ENCODE measurements at regions not wholly inside any gene's neighbourhood (a gene's known extent, or its start where the extent isn't known, plus 50 kb on each side); places are given as distances from the start of the nearest gene placed in this dataset.

DNA sequence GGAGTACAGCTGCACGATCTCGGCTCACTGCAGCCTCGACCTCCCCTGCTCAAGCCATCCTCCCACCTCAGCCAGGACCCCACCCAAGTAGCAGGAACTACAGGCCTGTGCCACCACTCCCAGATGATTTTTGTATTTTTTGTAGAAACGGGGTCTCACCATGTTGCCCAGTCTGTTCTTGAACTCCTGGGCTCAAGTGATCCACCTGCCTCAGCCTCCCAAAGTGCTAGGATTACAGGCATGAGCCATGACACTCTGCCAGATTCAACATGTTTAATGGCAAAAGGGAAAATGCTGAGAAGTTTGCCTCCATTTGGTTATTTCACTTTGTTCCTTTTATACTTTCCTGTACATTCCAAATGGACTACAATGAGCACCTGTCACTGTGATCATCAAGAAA, 65.8 kb downstream of the ZIC5 start:
- Histone ChIP-seq H3K9me3 (replicated peaks in 1 of 2; ENCODE audit: control insufficient read depth in 1 of 2, insufficient read depth in 1 of 2, low read length in 2 of 2) (no peaks in the 10 kb centered on the region), H3K79me2 (ENCODE audit: insufficient read depth, low read length) (no peaks in the 10 kb centered on the region), H3K27me3 (ENCODE audit: control insufficient read depth in 2 of 2, insufficient read depth in 2 of 2, low read length in 2 of 2) (peaks cover 12 to 35% of the 10 kb centered on the region in 2 donors), H4K20me1 (ENCODE audit: insufficient read depth, low read length) (no peaks in the 10 kb centered on the region), H3K4me3 (replicated peaks in 1 of 3; ENCODE audit: low read depth in 2 of 3, low read length in 3 of 3) (no peak overlapping the region), H3K9ac (ENCODE audit: insufficient read depth, low read length, poor library complexity, severe bottlenecking) (no peak overlapping the region), H3K36me3 (replicated peaks in 1 of 2; ENCODE audit: control insufficient read depth in 1 of 2, insufficient read depth in 2 of 2, low read length in 2 of 2) (no peaks in the 10 kb centered on the region), H3K27ac (ENCODE audit: low read depth in 1 of 2, low read length in 2 of 2) (no peak overlapping the region), H3K4me2 (replicated peaks; ENCODE audit: extremely low read depth, low read length, poor library complexity, severe bottlenecking) (no peak overlapping the region), H2AFZ (ENCODE audit: insufficient read depth, low read depth, low read length, poor library complexity, severe bottlenecking) (no peak overlapping the region), H3K4me1 (ENCODE audit: control insufficient read depth in 1 of 2, insufficient read depth in 2 of 2, low read length in 2 of 2) (no peaks in the 10 kb centered on the region)
- intact Hi-C loops (cut with micrococcal nuclease), result no loop called here
- no peaks in the 10 kb centered on the region for H3K4me1 Mint-ChIP-seq
- TF ChIP-seq, protein P1, sequence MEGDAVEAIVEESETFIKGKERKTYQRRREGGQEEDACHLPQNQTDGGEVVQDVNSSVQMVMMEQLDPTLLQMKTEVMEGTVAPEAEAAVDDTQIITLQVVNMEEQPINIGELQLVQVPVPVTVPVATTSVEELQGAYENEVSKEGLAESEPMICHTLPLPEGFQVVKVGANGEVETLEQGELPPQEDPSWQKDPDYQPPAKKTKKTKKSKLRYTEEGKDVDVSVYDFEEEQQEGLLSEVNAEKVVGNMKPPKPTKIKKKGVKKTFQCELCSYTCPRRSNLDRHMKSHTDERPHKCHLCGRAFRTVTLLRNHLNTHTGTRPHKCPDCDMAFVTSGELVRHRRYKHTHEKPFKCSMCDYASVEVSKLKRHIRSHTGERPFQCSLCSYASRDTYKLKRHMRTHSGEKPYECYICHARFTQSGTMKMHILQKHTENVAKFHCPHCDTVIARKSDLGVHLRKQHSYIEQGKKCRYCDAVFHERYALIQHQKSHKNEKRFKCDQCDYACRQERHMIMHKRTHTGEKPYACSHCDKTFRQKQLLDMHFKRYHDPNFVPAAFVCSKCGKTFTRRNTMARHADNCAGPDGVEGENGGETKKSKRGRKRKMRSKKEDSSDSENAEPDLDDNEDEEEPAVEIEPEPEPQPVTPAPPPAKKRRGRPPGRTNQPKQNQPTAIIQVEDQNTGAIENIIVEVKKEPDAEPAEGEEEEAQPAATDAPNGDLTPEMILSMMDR (IDR thresholded peaks at IDR 0.05), result no peak
- H3K36me3 Mint-ChIP-seq, result no peaks in the 10 kb centered on the region
- peaks cover 16 to 46% (median 36%) of the 10 kb centered on the region in 3 donors for H3K27me3 Mint-ChIP-seq (ENCODE audit: low read depth in 3 of 3)
- peak overlapping the region in 1 of 2 donors; percentile 36 for H3K4me3 Mint-ChIP-seq
- H3K9me3 Mint-ChIP-seq, result no peaks in the 10 kb centered on the region
- no peak overlapping the region for H3K27ac Mint-ChIP-seq
- DNase-seq, result no peak
- WGBS (ENCODE audit: insufficient coverage), result 80% methylated on average over 1 of the region's 4 CpGs

DNA sequence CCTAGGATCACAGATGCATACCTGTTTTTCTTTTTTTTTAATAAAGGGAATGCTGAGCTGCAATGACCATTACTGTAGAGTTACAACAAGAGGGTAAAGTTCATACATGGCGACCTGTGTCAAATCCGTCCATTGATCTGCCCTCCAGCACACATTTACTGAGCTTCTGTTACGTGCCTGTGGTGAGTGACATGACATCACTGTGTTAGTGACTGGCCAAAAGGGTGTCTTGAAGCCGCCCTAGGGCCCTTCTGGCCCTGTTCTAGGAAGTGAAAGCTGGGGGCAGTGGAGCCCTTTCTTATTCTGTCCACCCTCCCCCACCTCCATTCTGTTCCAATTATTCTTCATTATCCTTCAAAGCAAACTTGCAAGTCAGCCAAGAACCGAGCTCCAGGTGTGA, 66.3 kb downstream of the ZIC5 start:
- H3K36me3 ChIP-seq (replicated peaks in 1 of 2; ENCODE audit: control insufficient read depth in 1 of 2, insufficient read depth in 2 of 2, low read length in 2 of 2), result no peaks in the 10 kb centered on the region
- DNase-seq, result no peak
- no peaks in the 10 kb centered on the region for H3K4me1 ChIP-seq (ENCODE audit: control insufficient read depth in 1 of 2, insufficient read depth in 2 of 2, low read length in 2 of 2)
- H3K4me3 ChIP-seq (replicated peaks in 1 of 3; ENCODE audit: low read depth in 2 of 3, low read length in 3 of 3), result no peak overlapping the region
- Mint-ChIP-seq H3K4me3 (no peak overlapping the region), H3K4me1 (no peaks in the 10 kb centered on the region), H3K27me3 (ENCODE audit: low read depth in 3 of 3) (peaks cover 15 to 49% (median 35%) of the 10 kb centered on the region in 3 donors), H3K36me3 (no peaks in the 10 kb centered on the region), H3K27ac (peak overlapping the region in 1 of 7 donors; percentile 6), H3K9me3 (no peaks in the 10 kb centered on the region)
- no peak overlapping the region for H3K4me2 ChIP-seq (replicated peaks; ENCODE audit: extremely low read depth, low read length, poor library complexity, severe bottlenecking)
- H3K9ac ChIP-seq (ENCODE audit: insufficient read depth, low read length, poor library complexity, severe bottlenecking), result no peak overlapping the region
- H3K9me3 ChIP-seq (replicated peaks in 1 of 2; ENCODE audit: control insufficient read depth in 1 of 2, insufficient read depth in 1 of 2, low read length in 2 of 2), result no peaks in the 10 kb centered on the region
- no peak overlapping the region for H2AFZ ChIP-seq (ENCODE audit: insufficient read depth, low read depth, low read length, poor library complexity, severe bottlenecking)
- no peaks in the 10 kb centered on the region for H3K79me2 ChIP-seq (ENCODE audit: insufficient read depth, low read length)
- intact Hi-C loops (cut with micrococcal nuclease), result no loop called here
- no peak overlapping the region for H3K27ac ChIP-seq (ENCODE audit: low read depth in 1 of 2, low read length in 2 of 2)
- peaks cover 9 to 33% of the 10 kb centered on the region in 2 donors for H3K27me3 ChIP-seq (ENCODE audit: control insufficient read depth in 2 of 2, insufficient read depth in 2 of 2, low read length in 2 of 2)
- 50% methylated on average over 1 of the region's 5 CpGs for WGBS (ENCODE audit: insufficient coverage)
- H4K20me1 ChIP-seq (ENCODE audit: insufficient read depth, low read length), result no peaks in the 10 kb centered on the region
- TF ChIP-seq, protein P1 (IDR thresholded peaks at IDR 0.05), result no peak
